ENCODE measurements at regions not wholly inside any gene's neighbourhood (a gene's known extent, or its start where the extent isn't known, plus 50 kb on each side); places are given as distances from the start of the nearest gene placed in this dataset.

- no peaks in the 10 kb centered on the region for H3K27me3 ChIP-seq (ENCODE audit: control insufficient read depth, insufficient read depth, low read length, poor library complexity, severe bottlenecking)
- no peaks in the 10 kb centered on the region for H3K9me3 ChIP-seq (ENCODE audit: control insufficient read depth, low read length)
- no peak overlapping the region for H3K27ac ChIP-seq (ENCODE audit: insufficient read depth, low read depth, low read length, poor library complexity, severe bottlenecking)
- no peaks in the 10 kb centered on the region for H3K4me1 ChIP-seq (ENCODE audit: control insufficient read depth, insufficient read depth, low read length)
- WGBS, 2 experiments = 61 to 67% methylated on average over 3 of the region's 3 CpGs
- no peak overlapping the region for H3K4me3 ChIP-seq (ENCODE audit: insufficient read depth, low read depth, low read length)
- H3K36me3 ChIP-seq (ENCODE audit: control insufficient read depth, insufficient read depth, low read length) = no peaks in the 10 kb centered on the region
Measured at GRCh38 chr3:71994906-71995305, 210.0 kb upstream of the PROK2 start.

- Histone ChIP-seq H3K27me3 (ENCODE audit: control insufficient read depth, insufficient read depth, low read length, poor library complexity, severe bottlenecking) (no peaks in the 10 kb centered on the region), H3K4me1 (ENCODE audit: control insufficient read depth, insufficient read depth, low read length) (no peaks in the 10 kb centered on the region), H3K4me3 (ENCODE audit: insufficient read depth, low read depth, low read length) (no peak overlapping the region), H3K27ac (ENCODE audit: insufficient read depth, low read depth, low read length, poor library complexity, severe bottlenecking) (no peak overlapping the region), H3K9me3 (ENCODE audit: control insufficient read depth, low read length) (no peaks in the 10 kb centered on the region), H3K36me3 (ENCODE audit: control insufficient read depth, insufficient read depth, low read length) (no peaks in the 10 kb centered on the region)
- WGBS, 2 experiments = 90 to 92% methylated on average over 8 of the region's 8 CpGs
Measured at GRCh38 chr3:71994203-71994602, 209.3 kb upstream of the PROK2 start.

- Histone ChIP-seq H3K4me1 (ENCODE audit: control insufficient read depth, insufficient read depth, low read length) (no peaks in the 10 kb centered on the region), H3K36me3 (ENCODE audit: control insufficient read depth, insufficient read depth, low read length) (no peaks in the 10 kb centered on the region), H3K9me3 (ENCODE audit: control insufficient read depth, low read length) (no peaks in the 10 kb centered on the region), H3K27ac (ENCODE audit: insufficient read depth, low read depth, low read length, poor library complexity, severe bottlenecking) (no peak overlapping the region), H3K27me3 (ENCODE audit: control insufficient read depth, insufficient read depth, low read length, poor library complexity, severe bottlenecking) (no peaks in the 10 kb centered on the region), H3K4me3 (ENCODE audit: insufficient read depth, low read depth, low read length) (no peak overlapping the region)
- WGBS, 2 experiments = 86 to 96% methylated on average over 2 of the region's 2 CpGs
Measured at GRCh38 chr3:71991681-71992080, 206.7 kb upstream of the PROK2 start.

GRCh38 chr3:71991046-71991445, 206.1 kb upstream of the PROK2 start:
- H3K36me3 ChIP-seq (ENCODE audit: control insufficient read depth, insufficient read depth, low read length) = no peaks in the 10 kb centered on the region
- H3K9me3 ChIP-seq (ENCODE audit: control insufficient read depth, low read length) = no peaks in the 10 kb centered on the region
- H3K4me1 ChIP-seq (ENCODE audit: control insufficient read depth, insufficient read depth, low read length) = no peaks in the 10 kb centered on the region
- no peak overlapping the region for H3K4me3 ChIP-seq (ENCODE audit: insufficient read depth, low read depth, low read length)
- no peaks in the 10 kb centered on the region for H3K27me3 ChIP-seq (ENCODE audit: control insufficient read depth, insufficient read depth, low read length, poor library complexity, severe bottlenecking)
- H3K27ac ChIP-seq (ENCODE audit: insufficient read depth, low read depth, low read length, poor library complexity, severe bottlenecking) = no peak overlapping the region
- WGBS, 2 experiments = 63 to 66% methylated on average over 3 of the region's 3 CpGs

- no peak overlapping the region for H3K27ac ChIP-seq (ENCODE audit: insufficient read depth, low read depth, low read length, poor library complexity, severe bottlenecking)
- no peaks in the 10 kb centered on the region for H3K36me3 ChIP-seq (ENCODE audit: control insufficient read depth, insufficient read depth, low read length)
- H3K4me3 ChIP-seq (ENCODE audit: insufficient read depth, low read depth, low read length) = no peak overlapping the region
- H3K9me3 ChIP-seq (ENCODE audit: control insufficient read depth, low read length) = no peaks in the 10 kb centered on the region
- no peaks in the 10 kb centered on the region for H3K4me1 ChIP-seq (ENCODE audit: control insufficient read depth, insufficient read depth, low read length)
- H3K27me3 ChIP-seq (ENCODE audit: control insufficient read depth, insufficient read depth, low read length, poor library complexity, severe bottlenecking) = no peaks in the 10 kb centered on the region
Measured at GRCh38 chr3:71990545-71990944, 205.6 kb upstream of the PROK2 start.

GRCh38 chr3:71989165-71989564, 204.2 kb upstream of the PROK2 start:
- no peak overlapping the region for H3K27ac ChIP-seq (ENCODE audit: insufficient read depth, low read depth, low read length, poor library complexity, severe bottlenecking)
- 65 to 68% methylated on average over 4 of the region's 4 CpGs for WGBS, 2 experiments
- no peaks in the 10 kb centered on the region for H3K4me1 ChIP-seq (ENCODE audit: control insufficient read depth, insufficient read depth, low read length)
- H3K4me3 ChIP-seq (ENCODE audit: insufficient read depth, low read depth, low read length) = no peak overlapping the region
- no peaks in the 10 kb centered on the region for H3K9me3 ChIP-seq (ENCODE audit: control insufficient read depth, low read length)
- H3K27me3 ChIP-seq (ENCODE audit: control insufficient read depth, insufficient read depth, low read length, poor library complexity, severe bottlenecking) = no peaks in the 10 kb centered on the region
- H3K36me3 ChIP-seq (ENCODE audit: control insufficient read depth, insufficient read depth, low read length) = no peaks in the 10 kb centered on the region

GRCh38 chr3:71987828-71988227, 202.9 kb upstream of the PROK2 start:
- 87 to 91% methylated on average over 5 of the region's 5 CpGs for WGBS, 2 experiments
- Histone ChIP-seq H3K36me3 (ENCODE audit: control insufficient read depth, insufficient read depth, low read length) (no peaks in the 10 kb centered on the region), H3K9me3 (ENCODE audit: control insufficient read depth, low read length) (no peaks in the 10 kb centered on the region), H3K27me3 (ENCODE audit: control insufficient read depth, insufficient read depth, low read length, poor library complexity, severe bottlenecking) (no peaks in the 10 kb centered on the region), H3K4me1 (ENCODE audit: control insufficient read depth, insufficient read depth, low read length) (no peaks in the 10 kb centered on the region), H3K27ac (ENCODE audit: insufficient read depth, low read depth, low read length, poor library complexity, severe bottlenecking) (no peak overlapping the region), H3K4me3 (ENCODE audit: insufficient read depth, low read depth, low read length) (no peak overlapping the region)

GRCh38 chr3:71987089-71987735, 202.3 kb upstream of the PROK2 start:
- WGBS, 2 experiments = 90 to 95% methylated on average over 8 to 9 of the region's 9 CpGs

GRCh38 chr3:71986606-71987005, 201.7 kb upstream of the PROK2 start:
- H3K36me3 ChIP-seq (ENCODE audit: control insufficient read depth, insufficient read depth, low read length) = no peaks in the 10 kb centered on the region
- no peaks in the 10 kb centered on the region for H3K4me1 ChIP-seq (ENCODE audit: control insufficient read depth, insufficient read depth, low read length)
- no peaks in the 10 kb centered on the region for H3K9me3 ChIP-seq (ENCODE audit: control insufficient read depth, low read length)
- no peak overlapping the region for H3K4me3 ChIP-seq (ENCODE audit: insufficient read depth, low read depth, low read length)
- H3K27me3 ChIP-seq (ENCODE audit: control insufficient read depth, insufficient read depth, low read length, poor library complexity, severe bottlenecking) = no peaks in the 10 kb centered on the region
- WGBS, 2 experiments = 78 to 94% methylated on average over 5 to 6 of the region's 6 CpGs
- H3K27ac ChIP-seq (ENCODE audit: insufficient read depth, low read depth, low read length, poor library complexity, severe bottlenecking) = no peak overlapping the region

More at GRCh38 chr3:71987089-71987735, 202.3 kb upstream of the PROK2 start:
- H3K36me3 ChIP-seq (ENCODE audit: control insufficient read depth, insufficient read depth, low read length) = no peaks in the 10 kb centered on the region
- H3K4me1 ChIP-seq (ENCODE audit: control insufficient read depth, insufficient read depth, low read length) = no peaks in the 10 kb centered on the region
- no peaks in the 10 kb centered on the region for H3K9me3 ChIP-seq (ENCODE audit: control insufficient read depth, low read length)
- no peak overlapping the region for H3K4me3 ChIP-seq (ENCODE audit: insufficient read depth, low read depth, low read length)
- H3K27ac ChIP-seq (ENCODE audit: insufficient read depth, low read depth, low read length, poor library complexity, severe bottlenecking) = no peak overlapping the region
- H3K27me3 ChIP-seq (ENCODE audit: control insufficient read depth, insufficient read depth, low read length, poor library complexity, severe bottlenecking) = no peaks in the 10 kb centered on the region

- no peaks in the 10 kb centered on the region for H3K4me1 ChIP-seq (ENCODE audit: control insufficient read depth, insufficient read depth, low read length)
- H3K27ac ChIP-seq (ENCODE audit: insufficient read depth, low read depth, low read length, poor library complexity, severe bottlenecking) = no peak overlapping the region
- 92 to 95% methylated on average over 7 to 9 of the region's 9 CpGs for WGBS, 2 experiments
- H3K4me3 ChIP-seq (ENCODE audit: insufficient read depth, low read depth, low read length) = no peak overlapping the region
- no peaks in the 10 kb centered on the region for H3K9me3 ChIP-seq (ENCODE audit: control insufficient read depth, low read length)
- H3K36me3 ChIP-seq (ENCODE audit: control insufficient read depth, insufficient read depth, low read length) = no peaks in the 10 kb centered on the region
- H3K27me3 ChIP-seq (ENCODE audit: control insufficient read depth, insufficient read depth, low read length, poor library complexity, severe bottlenecking) = no peaks in the 10 kb centered on the region
Measured at GRCh38 chr3:71984843-71985613, 200.1 kb upstream of the PROK2 start.
